ENCODE measurements at regions not wholly inside any gene's neighbourhood (a gene's known extent, or its start where the extent isn't known, plus 50 kb on each side); places are given as distances from the start of the nearest gene placed in this dataset.

GRCh38 chr4:173862754-173863153 is 332.7 kb upstream of the HAND2 start:
- H3K4me3 ChIP-seq (ENCODE audit: control insufficient read depth, low read depth, low read length): no peak overlapping the region
- no peak for DNase-seq (ENCODE audit: low read depth)
- no peak for TF ChIP-seq CTCF (conservative IDR thresholded peaks at IDR 0.05; ENCODE audit: control insufficient read depth, insufficient read depth, low read depth, low read length)

GRCh38 chr4:173860094-173860493 is 330.1 kb upstream of the HAND2 start:
- no peak overlapping the region for H3K4me3 ChIP-seq (ENCODE audit: control insufficient read depth, low read depth, low read length)
- no peak for TF ChIP-seq CTCF (conservative IDR thresholded peaks at IDR 0.05; ENCODE audit: control insufficient read depth, insufficient read depth, low read depth, low read length)
- no peak for DNase-seq (ENCODE audit: low read depth)

GRCh38 chr4:173859091-173859713 is 329.2 kb upstream of the HAND2 start:
- no peak for TF ChIP-seq CTCF (conservative IDR thresholded peaks at IDR 0.05; ENCODE audit: control insufficient read depth, insufficient read depth, low read depth, low read length)
- DNase-seq (ENCODE audit: low read depth): no peak

DNA sequence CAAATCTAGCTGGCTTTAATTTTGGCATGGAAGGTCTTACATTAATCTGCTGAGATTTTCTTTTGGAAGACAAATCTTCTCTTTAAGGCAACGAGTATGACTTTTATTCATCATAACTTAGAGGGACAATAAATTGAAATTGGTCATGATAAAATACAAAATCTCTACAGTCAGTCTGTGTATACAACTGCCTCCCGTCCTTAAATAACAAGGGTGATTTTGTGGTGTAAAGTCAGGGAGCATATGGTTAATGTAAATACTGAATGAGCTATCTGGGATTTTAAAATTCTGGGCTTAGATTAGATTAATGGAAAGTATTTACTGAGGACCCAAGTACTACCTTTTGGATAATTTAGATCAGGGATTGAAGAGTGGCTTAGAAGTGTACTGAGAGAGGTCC is 328.4 kb upstream of the HAND2 start:
- DNase-seq (ENCODE audit: low read depth): no peak
- H3K4me3 ChIP-seq (ENCODE audit: control insufficient read depth, low read depth, low read length): no peak overlapping the region
- TF ChIP-seq CTCF (conservative IDR thresholded peaks at IDR 0.05; ENCODE audit: control insufficient read depth, insufficient read depth, low read depth, low read length): no peak

More at GRCh38 chr4:173859091-173859713, 329.2 kb upstream of the HAND2 start:
- no peak overlapping the region for H3K4me3 ChIP-seq (ENCODE audit: control insufficient read depth, low read depth, low read length)

- no peak for TF ChIP-seq CTCF (conservative IDR thresholded peaks at IDR 0.05; ENCODE audit: control insufficient read depth, insufficient read depth, low read depth, low read length)
- peak; percentile 4 for DNase-seq (ENCODE audit: low read depth)
- H3K4me3 ChIP-seq (ENCODE audit: control insufficient read depth, low read depth, low read length): no peak overlapping the region
Observed at GRCh38 chr4:173857828-173858227, 327.8 kb upstream of the HAND2 start.

GRCh38 chr4:173855015-173855414 is 325.0 kb upstream of the HAND2 start:
- DNase-seq (ENCODE audit: low read depth): no peak
- H3K4me3 ChIP-seq (ENCODE audit: control insufficient read depth, low read depth, low read length): no peak overlapping the region
- TF ChIP-seq CTCF (conservative IDR thresholded peaks at IDR 0.05; ENCODE audit: control insufficient read depth, insufficient read depth, low read depth, low read length): no peak

DNA sequence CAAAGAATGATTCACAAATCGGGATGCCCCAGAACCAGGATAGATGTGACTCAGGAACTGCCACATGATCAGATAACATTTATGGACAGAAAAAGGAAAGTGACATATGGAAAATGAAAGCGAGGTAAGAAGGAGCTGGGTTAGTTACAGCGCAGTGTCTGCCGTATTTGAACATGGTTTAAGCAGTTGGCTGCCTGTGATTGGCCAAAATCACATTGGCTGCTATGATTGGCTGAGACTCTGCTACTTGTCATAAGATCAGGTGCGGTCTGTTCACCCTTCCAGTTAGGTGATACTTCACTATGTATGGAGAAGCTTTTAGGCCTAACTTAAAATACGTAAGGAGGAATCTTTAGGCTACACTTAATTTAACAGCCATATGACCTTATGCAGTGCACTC is 322.7 kb upstream of the HAND2 start:
- H3K4me3 ChIP-seq (ENCODE audit: control insufficient read depth, low read depth, low read length): no peak overlapping the region
- DNase-seq (ENCODE audit: low read depth): no peak
- no peak for TF ChIP-seq CTCF (conservative IDR thresholded peaks at IDR 0.05; ENCODE audit: control insufficient read depth, insufficient read depth, low read depth, low read length)
